ENCODE measurements at regions not wholly inside any gene's neighbourhood (a gene's known extent, or its start where the extent isn't known, plus 50 kb on each side); places are given as distances from the start of the nearest gene placed in this dataset.

DNA sequence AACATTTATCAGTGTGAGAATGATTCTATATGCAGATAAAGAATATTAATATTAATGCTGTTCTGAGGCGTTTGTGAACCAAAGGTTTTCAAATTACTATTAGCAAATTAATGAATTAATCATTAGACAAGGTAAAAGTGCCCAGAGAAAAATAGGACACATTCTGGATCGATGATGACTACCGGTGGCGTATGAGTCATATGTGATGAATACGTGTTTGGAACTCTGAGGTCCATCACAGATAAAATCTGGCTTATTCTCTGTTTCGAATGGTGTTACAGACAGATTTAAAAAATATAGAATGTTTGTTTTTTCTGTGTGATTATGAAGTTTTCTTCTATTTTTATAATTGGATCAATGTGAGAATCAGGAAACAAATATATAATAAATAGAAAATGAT, 79.2 kb upstream of the RTL1 start:
- Histone ChIP-seq H3K9me3 (no peaks in the 10 kb centered on the region), H3K36me3 (peaks cover 78% of the 10 kb centered on the region), H3K4me3 (ENCODE audit: low read depth, low read length) (no peak overlapping the region), H3K4me1 (no peaks in the 10 kb centered on the region), H3K27me3 (no peaks in the 10 kb centered on the region)
- TF ChIP-seq, protein P1, sequence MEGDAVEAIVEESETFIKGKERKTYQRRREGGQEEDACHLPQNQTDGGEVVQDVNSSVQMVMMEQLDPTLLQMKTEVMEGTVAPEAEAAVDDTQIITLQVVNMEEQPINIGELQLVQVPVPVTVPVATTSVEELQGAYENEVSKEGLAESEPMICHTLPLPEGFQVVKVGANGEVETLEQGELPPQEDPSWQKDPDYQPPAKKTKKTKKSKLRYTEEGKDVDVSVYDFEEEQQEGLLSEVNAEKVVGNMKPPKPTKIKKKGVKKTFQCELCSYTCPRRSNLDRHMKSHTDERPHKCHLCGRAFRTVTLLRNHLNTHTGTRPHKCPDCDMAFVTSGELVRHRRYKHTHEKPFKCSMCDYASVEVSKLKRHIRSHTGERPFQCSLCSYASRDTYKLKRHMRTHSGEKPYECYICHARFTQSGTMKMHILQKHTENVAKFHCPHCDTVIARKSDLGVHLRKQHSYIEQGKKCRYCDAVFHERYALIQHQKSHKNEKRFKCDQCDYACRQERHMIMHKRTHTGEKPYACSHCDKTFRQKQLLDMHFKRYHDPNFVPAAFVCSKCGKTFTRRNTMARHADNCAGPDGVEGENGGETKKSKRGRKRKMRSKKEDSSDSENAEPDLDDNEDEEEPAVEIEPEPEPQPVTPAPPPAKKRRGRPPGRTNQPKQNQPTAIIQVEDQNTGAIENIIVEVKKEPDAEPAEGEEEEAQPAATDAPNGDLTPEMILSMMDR (IDR thresholded peaks at IDR 0.05; ENCODE audit: low read depth, low read length), result no peak
- no peak for DNase-seq

GRCh38 chr14:100983710-100984109, 80.2 kb upstream of the RTL1 start:
- TF ChIP-seq, protein P1 (IDR thresholded peaks at IDR 0.05; ENCODE audit: low read depth, low read length), result no peak
- H3K36me3 ChIP-seq, result peaks cover 77% of the 10 kb centered on the region
- H3K27me3 ChIP-seq, result no peaks in the 10 kb centered on the region
- H3K4me1 ChIP-seq, result no peaks in the 10 kb centered on the region
- H3K4me3 ChIP-seq (ENCODE audit: low read depth, low read length), result no peak overlapping the region
- no peaks in the 10 kb centered on the region for H3K9me3 ChIP-seq
- DNase-seq, result no peak

DNA sequence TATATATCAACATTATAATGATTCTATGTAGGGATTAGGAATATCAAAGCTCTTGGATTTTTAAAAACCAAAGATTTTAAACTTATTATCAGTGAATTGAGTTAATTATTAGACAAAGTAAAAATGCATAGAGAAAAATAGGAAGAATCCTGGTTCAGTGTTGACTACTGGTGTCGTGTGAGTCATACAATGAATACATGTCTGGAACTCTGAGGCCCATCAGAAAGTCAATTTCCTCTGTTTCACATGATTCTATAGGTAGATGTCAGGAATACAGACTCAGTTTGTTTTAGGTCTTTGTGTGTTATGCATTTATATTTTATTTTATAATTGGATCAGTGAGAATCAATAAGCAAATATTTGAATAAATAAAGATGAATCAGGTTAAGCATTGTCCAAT, 84.5 kb upstream of the RTL1 start:
- no peak overlapping the region for H3K4me3 ChIP-seq (ENCODE audit: low read depth, low read length)
- H3K27me3 ChIP-seq, result no peaks in the 10 kb centered on the region
- TF ChIP-seq, protein P1 (IDR thresholded peaks at IDR 0.05; ENCODE audit: low read depth, low read length), result no peak
- H3K4me1 ChIP-seq, result no peaks in the 10 kb centered on the region
- DNase-seq, result no peak
- peaks cover 72% of the 10 kb centered on the region for H3K36me3 ChIP-seq
- no peaks in the 10 kb centered on the region for H3K9me3 ChIP-seq

DNA sequence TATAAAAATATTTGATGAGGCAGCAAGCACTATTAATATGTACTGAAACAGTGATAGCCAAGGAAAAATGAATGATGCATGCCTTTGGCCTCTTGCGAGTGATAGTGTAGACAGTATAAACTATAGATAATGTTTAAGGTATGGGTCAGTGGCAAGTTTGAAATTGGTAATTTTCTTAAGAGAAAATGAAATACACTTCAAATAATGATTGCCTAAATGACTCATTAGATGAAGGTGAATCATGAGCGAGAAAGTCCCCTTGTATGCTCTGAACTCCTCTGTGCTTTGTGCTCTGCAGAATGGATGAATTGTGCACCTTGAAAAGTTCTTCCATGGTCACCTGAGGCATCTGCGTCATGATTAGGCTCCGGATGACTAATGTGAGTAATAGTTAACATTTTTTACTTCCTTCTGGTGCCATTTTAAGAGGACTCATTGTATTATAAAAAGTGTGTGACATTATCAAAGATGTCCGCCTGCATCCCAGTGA, 84.9 kb upstream of the RTL1 start:
- Histone ChIP-seq H3K9me3 (no peaks in the 10 kb centered on the region), H3K27me3 (no peaks in the 10 kb centered on the region), H3K4me3 (ENCODE audit: low read depth, low read length) (no peak overlapping the region), H3K4me1 (no peaks in the 10 kb centered on the region), H3K36me3 (peaks cover 71% of the 10 kb centered on the region)
- no peak for DNase-seq
- TF ChIP-seq, protein P1 (IDR thresholded peaks at IDR 0.05; ENCODE audit: low read depth, low read length), result no peak

DNA sequence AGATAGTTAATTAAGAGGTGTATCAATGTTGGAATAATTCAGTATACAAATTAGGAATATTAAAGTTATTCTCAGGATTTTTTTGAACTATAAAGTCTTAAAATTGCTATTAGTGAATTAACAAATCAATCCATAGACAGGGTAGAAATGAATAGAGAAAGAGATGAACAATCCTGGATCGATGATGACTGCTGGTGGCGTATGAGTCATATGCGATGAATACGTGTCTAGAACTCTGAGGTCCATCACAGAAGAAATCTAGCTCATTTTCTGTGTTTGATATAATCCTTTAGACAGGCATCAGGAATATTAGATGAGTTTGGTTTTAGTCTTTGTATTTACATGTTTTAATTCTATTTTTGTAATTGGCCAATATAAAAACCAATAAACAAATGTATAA, 85.4 kb upstream of the RTL1 start:
- peaks cover 72% of the 10 kb centered on the region for H3K36me3 ChIP-seq
- TF ChIP-seq, protein P1 (IDR thresholded peaks at IDR 0.05; ENCODE audit: low read depth, low read length), result no peak
- no peaks in the 10 kb centered on the region for H3K27me3 ChIP-seq
- H3K4me1 ChIP-seq, result no peaks in the 10 kb centered on the region
- no peak for DNase-seq
- H3K4me3 ChIP-seq (ENCODE audit: low read depth, low read length), result no peak overlapping the region
- H3K9me3 ChIP-seq, result no peaks in the 10 kb centered on the region

GRCh38 chr14:100989924-100990323, 86.4 kb upstream of the RTL1 start:
- Histone ChIP-seq H3K4me3 (ENCODE audit: low read depth, low read length) (no peak overlapping the region), H3K9me3 (no peaks in the 10 kb centered on the region), H3K4me1 (no peaks in the 10 kb centered on the region), H3K36me3 (peaks cover 75% of the 10 kb centered on the region), H3K27me3 (no peaks in the 10 kb centered on the region)
- DNase-seq, result no peak
- TF ChIP-seq, protein P1 (IDR thresholded peaks at IDR 0.05; ENCODE audit: low read depth, low read length), result no peak

Data from BE2C (cell line).